ENCODE measurements at regions not wholly inside any gene's neighbourhood (a gene's known extent, or its start where the extent isn't known, plus 50 kb on each side); places are given as distances from the start of the nearest gene placed in this dataset.

GRCh38 chr20:12252793-12253192 lies 335.1 kb downstream of the BTBD3 start:
- H3K9me3 Mint-ChIP-seq = peaks cover 0 to 4% (median 3%) of the 10 kb centered on the region in 7 donors
- H3K36me3 Mint-ChIP-seq = no peaks in the 10 kb centered on the region
- Histone ChIP-seq H3K27ac (ENCODE audit: low read depth in 1 of 2, low read length in 2 of 2) (no peak overlapping the region), H3K79me2 (ENCODE audit: insufficient read depth, low read length) (no peaks in the 10 kb centered on the region), H3K4me3 (replicated peaks in 1 of 3; ENCODE audit: low read depth in 2 of 3, low read length in 3 of 3) (no peak overlapping the region), H3K36me3 (replicated peaks in 1 of 2; ENCODE audit: control insufficient read depth in 1 of 2, insufficient read depth in 2 of 2, low read length in 2 of 2) (no peaks in the 10 kb centered on the region), H4K20me1 (ENCODE audit: insufficient read depth, low read length) (no peaks in the 10 kb centered on the region), H3K4me2 (replicated peaks; ENCODE audit: extremely low read depth, low read length, poor library complexity, severe bottlenecking) (no peak overlapping the region), H3K4me1 (ENCODE audit: control insufficient read depth in 1 of 2, insufficient read depth in 2 of 2, low read length in 2 of 2) (no peaks in the 10 kb centered on the region), H3K9ac (ENCODE audit: insufficient read depth, low read length, poor library complexity, severe bottlenecking) (no peak overlapping the region), H3K27me3 (ENCODE audit: control insufficient read depth in 2 of 2, insufficient read depth in 2 of 2, low read length in 2 of 2) (no peaks in the 10 kb centered on the region), H2AFZ (ENCODE audit: insufficient read depth, low read depth, low read length, poor library complexity, severe bottlenecking) (no peak overlapping the region), H3K9me3 (replicated peaks in 1 of 2; ENCODE audit: control insufficient read depth in 1 of 2, insufficient read depth in 1 of 2, low read length in 2 of 2) (no peaks in the 10 kb centered on the region)
- DNase-seq = no peak
- H3K27me3 Mint-ChIP-seq (ENCODE audit: low read depth in 3 of 3) = no peaks in the 10 kb centered on the region
- TF ChIP-seq CTCF (IDR thresholded peaks at IDR 0.05) = no peak
- 92% methylated on average over 5 of the region's 7 CpGs for WGBS (ENCODE audit: insufficient coverage)
- H3K4me3 Mint-ChIP-seq = no peak overlapping the region
- no peak overlapping the region for H3K27ac Mint-ChIP-seq
- no peaks in the 10 kb centered on the region for H3K4me1 Mint-ChIP-seq
- intact Hi-C loops (cut with micrococcal nuclease) = no loop called here

- no peak for TF ChIP-seq CTCF (IDR thresholded peaks at IDR 0.05)
- Mint-ChIP-seq H3K36me3 (no peaks in the 10 kb centered on the region), H3K27me3 (ENCODE audit: low read depth in 3 of 3) (no peaks in the 10 kb centered on the region), H3K4me3 (no peak overlapping the region), H3K9me3 (peaks cover 0 to 4% (median 2%) of the 10 kb centered on the region in 7 donors), H3K4me1 (no peaks in the 10 kb centered on the region), H3K27ac (no peak overlapping the region)
- intact Hi-C loops (cut with micrococcal nuclease) = no loop called here
- 70% methylated on average over 3 of the region's 3 CpGs for WGBS (ENCODE audit: insufficient coverage)
- H3K9me3 ChIP-seq (replicated peaks in 1 of 2; ENCODE audit: control insufficient read depth in 1 of 2, insufficient read depth in 1 of 2, low read length in 2 of 2) = no peaks in the 10 kb centered on the region
- H3K79me2 ChIP-seq (ENCODE audit: insufficient read depth, low read length) = no peaks in the 10 kb centered on the region
- H3K27me3 ChIP-seq (ENCODE audit: control insufficient read depth in 2 of 2, insufficient read depth in 2 of 2, low read length in 2 of 2) = no peaks in the 10 kb centered on the region
- no peak overlapping the region for H3K9ac ChIP-seq (ENCODE audit: insufficient read depth, low read length, poor library complexity, severe bottlenecking)
- H4K20me1 ChIP-seq (ENCODE audit: insufficient read depth, low read length) = no peaks in the 10 kb centered on the region
- no peak for DNase-seq
- H3K36me3 ChIP-seq (replicated peaks in 1 of 2; ENCODE audit: control insufficient read depth in 1 of 2, insufficient read depth in 2 of 2, low read length in 2 of 2) = no peaks in the 10 kb centered on the region
- no peaks in the 10 kb centered on the region for H3K4me1 ChIP-seq (ENCODE audit: control insufficient read depth in 1 of 2, insufficient read depth in 2 of 2, low read length in 2 of 2)
- H3K27ac ChIP-seq (ENCODE audit: low read depth in 1 of 2, low read length in 2 of 2) = no peak overlapping the region
- no peak overlapping the region for H2AFZ ChIP-seq (ENCODE audit: insufficient read depth, low read depth, low read length, poor library complexity, severe bottlenecking)
- H3K4me3 ChIP-seq (replicated peaks in 1 of 3; ENCODE audit: low read depth in 2 of 3, low read length in 3 of 3) = no peak overlapping the region
- no peak overlapping the region for H3K4me2 ChIP-seq (replicated peaks; ENCODE audit: extremely low read depth, low read length, poor library complexity, severe bottlenecking)
Measured at GRCh38 chr20:12255461-12255970, 337.8 kb downstream of the BTBD3 start.

Measured in CD14-positive monocyte (primary cell).